Epithelial cell of esophagus (primary cell): ENCODE measurements at regions not wholly inside any gene's neighbourhood (a gene's known extent, or its start where the extent isn't known, plus 50 kb on each side); places are given as distances from the start of the nearest gene placed in this dataset.

ENCODE experiments used
- DNase-seq: peaks from one replicate; pipeline ENCODE4 v3.0.0; 2010; ENCODE audit warnings: low read depth
- H3K4me3 ChIP-seq: 2 replicates; pipeline ENCODE4 v1.5.1; 2011; ENCODE audit warnings: mild to moderate bottlenecking, low read length, control low read depth
- CTCF ChIP-seq: IDR thresholded peaks from 2 replicates; pipeline ENCODE4 v1.5.1; 2011; ENCODE audit warnings: low read depth, mild to moderate bottlenecking, low read length, control low read depth, inconsistent platforms; ENCODE audit not compliant: insufficient read depth; ENCODE audit errors: missing control alignments

GRCh38 chr14:86944434-86944833, 1048.5 kb downstream of the GALC start:
- DNase-seq: no peak
- TF ChIP-seq CTCF: no peak
- no peak overlapping the region for H3K4me3 ChIP-seq

GRCh38 chr14:86943391-86944365, 1049.3 kb downstream of the GALC start:
- DNase-seq: no peak
- TF ChIP-seq CTCF: no peak
- no peak overlapping the region for H3K4me3 ChIP-seq

- TF ChIP-seq CTCF: no peak
- no peak overlapping the region for H3K4me3 ChIP-seq
- DNase-seq: no peak
Measured at GRCh38 chr14:86942936-86943335, 1050.0 kb downstream of the GALC start.

- no peak for TF ChIP-seq CTCF
- no peak overlapping the region for H3K4me3 ChIP-seq
Measured at GRCh38 chr14:86940106-86940505, 1052.9 kb downstream of the GALC start.

GRCh38 chr14:86938320-86938719, 1054.7 kb downstream of the GALC start:
- no peak for DNase-seq
- no peak overlapping the region for H3K4me3 ChIP-seq
- no peak for TF ChIP-seq CTCF

More at GRCh38 chr14:86940106-86940505, 1052.9 kb downstream of the GALC start:
- peak; percentile 48 for DNase-seq

GRCh38 chr14:86936556-86936955, 1056.4 kb downstream of the GALC start:
- no peak overlapping the region for H3K4me3 ChIP-seq
- DNase-seq: peak; percentile 59
- no peak for TF ChIP-seq CTCF

GRCh38 chr14:86935241-86935885, 1057.6 kb downstream of the GALC start:
- peak; percentile 24 for DNase-seq
- H3K4me3 ChIP-seq: no peak overlapping the region
- TF ChIP-seq CTCF: no peak
